ENCODE measurements at regions not wholly inside any gene's neighbourhood (a gene's known extent, or its start where the extent isn't known, plus 50 kb on each side); places are given as distances from the start of the nearest gene placed in this dataset.
A peak's percentile ranks its signal among the peaks of the same experiment; 100 is the strongest.
"Not testable (repeated sequence)": the region's sequence is repeated elsewhere in the genome, so short reads cannot be mapped to it uniquely, and the experiment has no call there.

- Histone ChIP-seq H3K4me1 (ENCODE audit: control insufficient read depth in 1 of 2, insufficient read depth in 2 of 2, low read length in 2 of 2) (peaks cover 48 to 53% of the 10 kb centered on the region in 2 donors), H3K4me2 (replicated peaks; ENCODE audit: extremely low read depth, low read length, poor library complexity, severe bottlenecking) (no peak overlapping the region), H3K9me3 (replicated peaks in 1 of 2; ENCODE audit: control insufficient read depth in 1 of 2, insufficient read depth in 1 of 2, low read length in 2 of 2) (peaks cover 0 to 11% of the 10 kb centered on the region in 2 donors), H2AFZ (ENCODE audit: insufficient read depth, low read depth, low read length, poor library complexity, severe bottlenecking) (no peak overlapping the region), H3K79me2 (ENCODE audit: insufficient read depth, low read length) (no peaks in the 10 kb centered on the region), H3K36me3 (replicated peaks in 1 of 2; ENCODE audit: control insufficient read depth in 1 of 2, insufficient read depth in 2 of 2, low read length in 2 of 2) (no peaks in the 10 kb centered on the region), H3K27me3 (ENCODE audit: control insufficient read depth in 2 of 2, insufficient read depth in 2 of 2, low read length in 2 of 2) (no peaks in the 10 kb centered on the region), H4K20me1 (ENCODE audit: insufficient read depth, low read length) (no peaks in the 10 kb centered on the region), H3K4me3 (replicated peaks in 1 of 3; ENCODE audit: low read depth in 2 of 3, low read length in 3 of 3) (no peak overlapping the region), H3K27ac (ENCODE audit: low read depth in 1 of 2, low read length in 2 of 2) (peak overlapping the region; percentile 53 to 61), H3K9ac (ENCODE audit: insufficient read depth, low read length, poor library complexity, severe bottlenecking) (no peak overlapping the region)
- Mint-ChIP-seq H3K27ac (peak overlapping the region in 5 of 7 donors; percentile 20 to 89 (median 62)), H3K27me3 (ENCODE audit: low read depth in 3 of 3) (peaks cover 0 to 4% (median 2%) of the 10 kb centered on the region in 3 donors), H3K9me3 (peaks cover 0 to 16% (median 6%) of the 10 kb centered on the region in 7 donors), H3K36me3 (no peaks in the 10 kb centered on the region), H3K4me1 (peaks cover 49% of the 10 kb centered on the region), H3K4me3 (no peak overlapping the region)
- DNase-seq, result no peak
- no peak for TF ChIP-seq CTCF (IDR thresholded peaks at IDR 0.05)
- 20% methylated on average over 1 of the region's 5 CpGs for WGBS (ENCODE audit: insufficient coverage)
- intact Hi-C loops (cut with micrococcal nuclease), result no loop called here
Measured at GRCh38 chr5:148750614-148751013, 75.8 kb upstream of the ADRB2 start.

- DNase-seq, result peak; percentile 59 to 73 (median 66)
- Histone ChIP-seq H3K79me2 (ENCODE audit: insufficient read depth, low read length) (no peaks in the 10 kb centered on the region), H3K4me1 (ENCODE audit: control insufficient read depth in 1 of 2, insufficient read depth in 2 of 2, low read length in 2 of 2) (peaks cover 48 to 52% of the 10 kb centered on the region in 2 donors), H3K36me3 (replicated peaks in 1 of 2; ENCODE audit: control insufficient read depth in 1 of 2, insufficient read depth in 2 of 2, low read length in 2 of 2) (no peaks in the 10 kb centered on the region), H3K27me3 (ENCODE audit: control insufficient read depth in 2 of 2, insufficient read depth in 2 of 2, low read length in 2 of 2) (no peaks in the 10 kb centered on the region), H3K27ac (ENCODE audit: low read depth in 1 of 2, low read length in 2 of 2) (peak overlapping the region in 1 of 2 donors; percentile 61), H3K9ac (ENCODE audit: insufficient read depth, low read length, poor library complexity, severe bottlenecking) (no peak overlapping the region), H3K4me3 (replicated peaks in 1 of 3; ENCODE audit: low read depth in 2 of 3, low read length in 3 of 3) (no peak overlapping the region), H2AFZ (ENCODE audit: insufficient read depth, low read depth, low read length, poor library complexity, severe bottlenecking) (no peak overlapping the region), H4K20me1 (ENCODE audit: insufficient read depth, low read length) (no peaks in the 10 kb centered on the region), H3K4me2 (replicated peaks; ENCODE audit: extremely low read depth, low read length, poor library complexity, severe bottlenecking) (no peak overlapping the region), H3K9me3 (replicated peaks in 1 of 2; ENCODE audit: control insufficient read depth in 1 of 2, insufficient read depth in 1 of 2, low read length in 2 of 2) (peaks cover 0 to 15% of the 10 kb centered on the region in 2 donors)
- peaks cover 3 to 20% (median 9%) of the 10 kb centered on the region in 7 donors for H3K9me3 Mint-ChIP-seq
- peaks cover 49% of the 10 kb centered on the region for H3K4me1 Mint-ChIP-seq
- no peak overlapping the region for H3K27ac Mint-ChIP-seq
- no peaks in the 10 kb centered on the region for H3K36me3 Mint-ChIP-seq
- WGBS (ENCODE audit: insufficient coverage), result no CpG with 5 or more reads among the region's 2 CpGs
- H3K4me3 Mint-ChIP-seq, result no peak overlapping the region
- TF ChIP-seq CTCF (IDR thresholded peaks at IDR 0.05), result no peak
- H3K27me3 Mint-ChIP-seq (ENCODE audit: low read depth in 3 of 3), result peaks cover 0 to 4% (median 2%) of the 10 kb centered on the region in 3 donors
- intact Hi-C loops (cut with micrococcal nuclease), result no loop called here
Measured at GRCh38 chr5:148751025-148751424, 75.4 kb upstream of the ADRB2 start.

GRCh38 chr5:148752375-148752774 is 74.0 kb upstream of the ADRB2 start:
- peaks cover 8 to 32% (median 15%) of the 10 kb centered on the region in 7 donors for H3K9me3 Mint-ChIP-seq
- H3K27me3 ChIP-seq (ENCODE audit: control insufficient read depth in 2 of 2, insufficient read depth in 2 of 2, low read length in 2 of 2); H3K9ac ChIP-seq (ENCODE audit: insufficient read depth, low read length, poor library complexity, severe bottlenecking); H4K20me1 ChIP-seq (ENCODE audit: insufficient read depth, low read length); H3K27ac Mint-ChIP-seq; H3K27me3 Mint-ChIP-seq (ENCODE audit: low read depth in 3 of 3); H2AFZ ChIP-seq (ENCODE audit: insufficient read depth, low read depth, low read length, poor library complexity, severe bottlenecking); H3K4me2 ChIP-seq (replicated peaks; ENCODE audit: extremely low read depth, low read length, poor library complexity, severe bottlenecking); H3K36me3 ChIP-seq (replicated peaks in 1 of 2; ENCODE audit: control insufficient read depth in 1 of 2, insufficient read depth in 2 of 2, low read length in 2 of 2); DNase-seq; H3K36me3 Mint-ChIP-seq; H3K4me3 ChIP-seq (replicated peaks in 1 of 3; ENCODE audit: low read depth in 2 of 3, low read length in 3 of 3); H3K27ac ChIP-seq (ENCODE audit: low read depth in 1 of 2, low read length in 2 of 2); intact Hi-C loops (cut with micrococcal nuclease); H3K79me2 ChIP-seq (ENCODE audit: insufficient read depth, low read length); H3K4me3 Mint-ChIP-seq: not testable (repeated sequence)
- H3K4me1 Mint-ChIP-seq, result peaks cover 39% of the 10 kb centered on the region
- H3K4me1 ChIP-seq (ENCODE audit: control insufficient read depth in 1 of 2, insufficient read depth in 2 of 2, low read length in 2 of 2), result peaks cover 36 to 39% of the 10 kb centered on the region in 2 donors
- H3K9me3 ChIP-seq (replicated peaks in 1 of 2; ENCODE audit: control insufficient read depth in 1 of 2, insufficient read depth in 1 of 2, low read length in 2 of 2), result peaks cover 0 to 17% of the 10 kb centered on the region in 2 donors

Measured in CD14-positive monocyte (primary cell).